DND-41 (cell line): ENCODE measurements at regions not wholly inside any gene's neighbourhood (a gene's known extent, or its start where the extent isn't known, plus 50 kb on each side); places are given as distances from the start of the nearest gene placed in this dataset.

Experiments
- ATAC-seq: fragments of 200-7000 bp; cut with Tn5 transposase; 3 replicates; pipeline ENCODE4 v1.9.1; 2021; ENCODE audit warnings: low read depth; ENCODE audit not compliant: insufficient read depth
- DNase-seq: peaks from one replicate; pipeline ENCODE4 v3.0.0-alpha.2; 2020
- H2AFZ ChIP-seq: 2 replicates; pipeline ENCODE4 v1.6.0; 2012; ENCODE audit warnings: low read depth, low read length
- H3K27ac ChIP-seq: 2 replicates; pipeline ENCODE4 v1.5.1; 2012; ENCODE audit warnings: low read length, inconsistent platforms
- H3K27me3 ChIP-seq: fragments of 200-600 bp; sonication (generic); 2 replicates; pipeline ENCODE4 v1.6.0; 2012; ENCODE audit warnings: low read length, mild to moderate bottlenecking, inconsistent platforms; ENCODE audit not compliant: insufficient read depth, poor library complexity
- H3K36me3 ChIP-seq: 2 replicates; pipeline ENCODE4 v1.5.1; 2012; ENCODE audit warnings: low read length, inconsistent platforms; ENCODE audit not compliant: insufficient read depth
- H3K4me1 ChIP-seq: 2 replicates; pipeline ENCODE4 v1.5.1; 2012; ENCODE audit warnings: mild to moderate bottlenecking, low read length; ENCODE audit not compliant: insufficient read depth
- H3K4me2 ChIP-seq: 2 replicates; pipeline ENCODE4 v1.6.0; 2012; ENCODE audit warnings: mild to moderate bottlenecking, moderate library complexity, low read length, inconsistent platforms; ENCODE audit not compliant: insufficient read depth
- H3K4me3 ChIP-seq, 2 experiments: fragments of 200-600 bp in 1 of 2; shearing (Covaris generic) in 1 of 2; 2 replicates each; pipeline ENCODE4 v1.5.1; 2012 to 2016; ENCODE audit warnings: inconsistent platforms in 2 of 2, low read length in 2 of 2, mild to moderate bottlenecking in 2 of 2, low read depth in 1 of 2, moderate library complexity in 1 of 2
- H3K79me2 ChIP-seq: 2 replicates; pipeline ENCODE4 v1.6.0; 2012; ENCODE audit warnings: low read length, inconsistent platforms; ENCODE audit not compliant: insufficient read depth
- H3K9ac ChIP-seq: 2 replicates; pipeline ENCODE4 v1.6.0; 2012; ENCODE audit warnings: low read depth, mild to moderate bottlenecking, inconsistent platforms, low read length, moderate library complexity
- H3K9me3 ChIP-seq: 2 replicates; pipeline ENCODE4 v1.5.1; 2012; ENCODE audit warnings: low read length, moderate library complexity, mild to moderate bottlenecking, inconsistent platforms; ENCODE audit not compliant: insufficient read depth, severe bottlenecking
- H4K20me1 ChIP-seq: 2 replicates; pipeline ENCODE4 v1.6.0; 2012; ENCODE audit warnings: low read length; ENCODE audit not compliant: insufficient read depth
- CTCF ChIP-seq: IDR thresholded peaks from 2 replicates; pipeline ENCODE4 v1.5.1; 2012; ENCODE audit warnings: borderline replicate concordance, low read length, moderate library complexity, mild to moderate bottlenecking; ENCODE audit not compliant: poor library complexity, severe bottlenecking; ENCODE audit errors: extremely low read depth
- EZH2 ChIP-seq: IDR thresholded peaks from 3 replicates; pipeline ENCODE4 v1.6.1; 2012; ENCODE audit warnings: borderline replicate concordance, low read depth, mild to moderate bottlenecking, moderate library complexity, low read length, inconsistent platforms; ENCODE audit not compliant: severe bottlenecking

- Histone ChIP-seq H3K36me3 (no peaks in the 10 kb centered on the region), H4K20me1 (no peaks in the 10 kb centered on the region), H2AFZ (no peak overlapping the region), H3K4me2 (no peak overlapping the region), H3K27me3 (no peaks in the 10 kb centered on the region), H3K27ac (no peak overlapping the region), H3K79me2 (no peaks in the 10 kb centered on the region), H3K9me3 (no peaks in the 10 kb centered on the region), H3K4me1 (no peaks in the 10 kb centered on the region), H3K9ac (no peak overlapping the region), H3K4me3 (no peak overlapping the region)
- TF ChIP-seq EZH2 (no peak), CTCF (no peak)
- DNase-seq (no peak), ATAC-seq (no peak)
These were observed 169.7 kb upstream of the IRX3 start for GRCh38 chr16:54456291-54456690.

GRCh38 chr16:54455030-54455725 is 168.6 kb upstream of the IRX3 start:
- Histone ChIP-seq H3K9me3 (no peaks in the 10 kb centered on the region), H3K36me3 (no peaks in the 10 kb centered on the region), H3K9ac (no peak overlapping the region), H3K27ac (no peak overlapping the region), H3K27me3 (no peaks in the 10 kb centered on the region), H3K4me3 (no peak overlapping the region), H2AFZ (no peak overlapping the region), H4K20me1 (no peaks in the 10 kb centered on the region), H3K4me2 (no peak overlapping the region), H3K79me2 (no peaks in the 10 kb centered on the region), H3K4me1 (no peaks in the 10 kb centered on the region)
- TF ChIP-seq EZH2 (no peak), CTCF (no peak)
- ATAC-seq: no peak
- DNase-seq: no peak

GRCh38 chr16:54454616-54455015 is 168.0 kb upstream of the IRX3 start:
- Histone ChIP-seq H3K4me1 (no peaks in the 10 kb centered on the region), H4K20me1 (no peaks in the 10 kb centered on the region), H3K9ac (no peak overlapping the region), H3K4me2 (no peak overlapping the region), H3K27ac (no peak overlapping the region), H3K79me2 (no peaks in the 10 kb centered on the region), H3K9me3 (no peaks in the 10 kb centered on the region), H3K4me3 (no peak overlapping the region), H3K36me3 (no peaks in the 10 kb centered on the region), H3K27me3 (no peaks in the 10 kb centered on the region), H2AFZ (no peak overlapping the region)
- TF ChIP-seq CTCF: no peak
- TF ChIP-seq EZH2: no peak
- ATAC-seq (no peak), DNase-seq (no peak)

- Histone ChIP-seq H3K9me3 (no peaks in the 10 kb centered on the region), H3K79me2 (no peaks in the 10 kb centered on the region), H2AFZ (no peak overlapping the region), H3K36me3 (no peaks in the 10 kb centered on the region), H4K20me1 (no peaks in the 10 kb centered on the region), H3K4me2 (no peak overlapping the region), H3K27me3 (no peaks in the 10 kb centered on the region), H3K4me1 (no peaks in the 10 kb centered on the region), H3K4me3 (no peak overlapping the region), H3K27ac (no peak overlapping the region), H3K9ac (no peak overlapping the region)
- TF ChIP-seq EZH2 (no peak), CTCF (no peak)
- DNase-seq (no peak), ATAC-seq (no peak)
These were observed 167.3 kb upstream of the IRX3 start for GRCh38 chr16:54453871-54454270.
